T-helper 22 cell (primary cell): ENCODE measurements at regions not wholly inside any gene's neighbourhood (a gene's known extent, or its start where the extent isn't known, plus 50 kb on each side); places are given as distances from the start of the nearest gene placed in this dataset.
"Not testable (repeated sequence)": the region's sequence is repeated elsewhere in the genome, so short reads cannot be mapped to it uniquely, and the experiment has no call there.

Experiments used
- DNase-seq: peaks from one replicate; pipeline ENCODE4 v3.0.0-alpha.2; 2020; ENCODE audit warnings: low read depth

- DNase-seq: no peak
Observed at GRCh38 chr21:28704746-28705145, 287.9 kb downstream of the LTN1 start.

- DNase-seq: no peak
Observed at GRCh38 chr21:28703861-28704260, 288.8 kb downstream of the LTN1 start.

- no peak for DNase-seq
Observed at GRCh38 chr21:28699596-28700259, 292.9 kb downstream of the LTN1 start.

GRCh38 chr21:28699186-28699585 lies 293.5 kb downstream of the LTN1 start:
- DNase-seq: no peak

GRCh38 chr21:28696844-28697410 lies 295.8 kb downstream of the LTN1 start:
- no peak for DNase-seq

GRCh38 chr21:28693476-28693875 lies 299.2 kb downstream of the LTN1 start:
- DNase-seq: no peak

- DNase-seq: no peak
Observed at GRCh38 chr21:28690196-28690595, 302.5 kb downstream of the LTN1 start.

- DNase-seq: no peak
Observed at GRCh38 chr21:28688381-28688780, 304.3 kb downstream of the LTN1 start.

GRCh38 chr21:28687586-28687985 lies 305.1 kb downstream of the LTN1 start:
- DNase-seq: no peak

GRCh38 chr21:28683982-28684752 lies 308.5 kb downstream of the LTN1 start:
- DNase-seq: no peak

GRCh38 chr21:28682884-28683283 lies 309.8 kb downstream of the LTN1 start:
- DNase-seq: not testable (repeated sequence)

- DNase-seq: not testable (repeated sequence)
Observed at GRCh38 chr21:28677096-28677495, 315.6 kb downstream of the LTN1 start.

GRCh38 chr21:28675331-28676041 lies 317.2 kb downstream of the LTN1 start:
- DNase-seq: no peak

GRCh38 chr21:28674763-28675162 lies 317.9 kb downstream of the LTN1 start:
- no peak for DNase-seq

- no peak for DNase-seq
Observed at GRCh38 chr21:28671549-28672195, 321.0 kb downstream of the LTN1 start.

- DNase-seq: no peak
Observed at GRCh38 chr21:28669971-28670653, 322.6 kb downstream of the LTN1 start.

GRCh38 chr21:28669321-28669720 lies 323.4 kb downstream of the LTN1 start:
- DNase-seq: no peak

- DNase-seq: no peak
Observed at GRCh38 chr21:28663754-28664153, 328.9 kb downstream of the LTN1 start.

- DNase-seq: no peak
Observed at GRCh38 chr21:28663111-28663693, 329.5 kb downstream of the LTN1 start.

- DNase-seq: no peak
Observed at GRCh38 chr21:28657566-28657965, 335.1 kb downstream of the LTN1 start.

- no peak for DNase-seq
Observed at GRCh38 chr21:28655471-28655870, 337.2 kb downstream of the LTN1 start.
